HCT116 (cell line): ENCODE measurements at regions not wholly inside any gene's neighbourhood (a gene's known extent, or its start where the extent isn't known, plus 50 kb on each side); places are given as distances from the start of the nearest gene placed in this dataset.

Source experiments
- ATAC-seq: fragments of 200-7000 bp; cut with Tn5 transposase; 2 replicates; pipeline ENCODE4 v1.9.1; 2020; ENCODE audit warnings: mild to moderate bottlenecking, moderate library complexity
- BruUV-seq: library from RNA; stranded (reverse); fragments of 400-500 nt; replicated peaks from 2 replicates; lab custom pipeline; 2021; lab: Mats Ljungman, UMichigan
- CTCF ChIA-PET: fragments of 300-600 bp; sonication (Branson Sonifier 250); formaldehyde crosslinking; loops from one replicate; lab custom pipeline; 2021; ENCODE audit warnings: antibody characterized with exemption; lab: Charles Lee
- POLR2A ChIA-PET: fragments of 300-600, 350-600 bp; sonication (Branson Sonifier 250); formaldehyde crosslinking; loops from one replicate; lab custom pipeline; 2021; ENCODE audit warnings: antibody characterized with exemption; lab: Charles Lee
- RAD21 ChIA-PET, 2 experiments: fragments of 300-600 bp; sonication (Branson Sonifier 250); formaldehyde crosslinking; loops; one replicate each; lab custom pipeline; 2023; ENCODE audit warnings: low total read pairs in 2 of 2; ENCODE audit not compliant: uncharacterized antibody in 2 of 2, unreplicated experiment in 2 of 2, low non-redundant PET in 1 of 2; lab: Charles Lee
- DNase-seq: peaks from one replicate; pipeline ENCODE4 v3.0.0-alpha.2; 2010; ENCODE audit warnings: low read depth, low spot score
- H2AFZ ChIP-seq: fragments of 200-600 bp; shearing (Covaris generic), sonication (generic); 2 replicates; pipeline ENCODE4 v1.6.1; 2017; ENCODE audit warnings: low read depth, mixed run types, mixed read lengths, antibody characterized with exemption, low read length; ENCODE audit not compliant: poor library complexity, severe bottlenecking
- H3K27ac ChIP-seq: 2 replicates; pipeline ENCODE4 v1.5.1; 2012; ENCODE audit warnings: low read depth, low read length
- H3K27me3 ChIP-seq: fragments of 200-600 bp; sonication (generic); 2 replicates; pipeline ENCODE4 v1.6.1; 2016; ENCODE audit warnings: mixed run types, low read length, mixed read lengths; ENCODE audit not compliant: insufficient read depth
- H3K36me3 ChIP-seq, 2 experiments: fragments of 200-500 bp in 1 of 2; fragments of 200-600 bp in 1 of 2; sonication (Bioruptor generic) in 1 of 2; sonication (generic) in 1 of 2; 2 replicates each; pipeline versions ENCODE4 v1.5.1 to v1.6.1; 2014 to 2016; ENCODE audit warnings: low read length in 2 of 2, inconsistent platforms in 1 of 2, mixed read lengths in 1 of 2, mixed run types in 1 of 2; ENCODE audit not compliant: insufficient read depth in 2 of 2, control insufficient read depth in 1 of 2
- H3K4me1 ChIP-seq, 2 experiments: fragments of 200-600 bp in 1 of 2; sonication (generic) in 1 of 2; 2 replicates each; pipeline versions ENCODE4 v1.5.1 to v1.6.1; 2012 to 2017; ENCODE audit warnings: low read length in 2 of 2, inconsistent platforms in 1 of 2, mild to moderate bottlenecking in 1 of 2, mixed read lengths in 1 of 2, mixed run types in 1 of 2, moderate library complexity in 1 of 2; ENCODE audit not compliant: insufficient read depth in 2 of 2, control insufficient read depth in 1 of 2
- H3K4me2 ChIP-seq: fragments of 200-600 bp; sonication (generic); 2 replicates; pipeline ENCODE4 v1.6.1; 2017; ENCODE audit warnings: mixed run types, low read length, mixed read lengths
- H3K4me3 ChIP-seq, 2 experiments: fragments of 200-600 bp in 1 of 2; sonication (generic) in 1 of 2; replicated peaks in 1 of 2; 2 replicates each; pipeline ENCODE4 v1.5.1; 2011 to 2016; ENCODE audit warnings: low read length in 2 of 2, control low read depth in 1 of 2, low read depth in 1 of 2, mild to moderate bottlenecking in 1 of 2, mixed read lengths in 1 of 2, mixed run types in 1 of 2
- H3K79me2 ChIP-seq: fragments of 200-600 bp; sonication (generic); 2 replicates; pipeline ENCODE4 v1.6.1; 2017; ENCODE audit warnings: mild to moderate bottlenecking, mixed run types, low read length, moderate library complexity, mixed read lengths; ENCODE audit not compliant: insufficient read depth
- H3K9ac ChIP-seq: fragments of 200-600 bp; sonication (generic); 2 replicates; pipeline ENCODE4 v1.6.1; 2016; ENCODE audit warnings: low read length, mixed read lengths
- H3K9me2 ChIP-seq: fragments of 200-600 bp; sonication (generic), shearing (Covaris generic); 2 replicates; pipeline ENCODE4 v1.6.1; 2017; ENCODE audit warnings: mixed run types, mild to moderate bottlenecking, moderate library complexity; ENCODE audit not compliant: insufficient read depth
- H3K9me3 ChIP-seq, 2 experiments: fragments of 200-500 bp in 1 of 2; fragments of 200-600 bp in 1 of 2; sonication (Bioruptor generic) in 1 of 2; sonication (generic) in 1 of 2; 2 replicates each; pipeline ENCODE4 v1.6.1; 2014 to 2017; ENCODE audit warnings: low read length in 2 of 2, mixed read lengths in 2 of 2, inconsistent platforms in 1 of 2, low read depth in 1 of 2, mild to moderate bottlenecking in 1 of 2, mixed run types in 1 of 2, moderate library complexity in 1 of 2; ENCODE audit not compliant: control insufficient read depth in 1 of 2, insufficient read depth in 1 of 2
- H4K20me1 ChIP-seq: fragments of 200-600 bp; sonication (generic), shearing (Covaris generic); 2 replicates; pipeline ENCODE4 v1.6.1; 2017; ENCODE audit warnings: mixed run types, mild to moderate bottlenecking, moderate library complexity; ENCODE audit not compliant: insufficient read depth
- ATF3 ChIP-seq: IDR thresholded peaks from 2 replicates; pipeline ENCODE4 v1.6.1; 2012
- CBX3 ChIP-seq: IDR thresholded peaks from 2 replicates; pipeline ENCODE4 v1.6.1; 2012; ENCODE audit warnings: low read depth
- CTCF ChIP-seq, 3 experiments: fragments of 200-600 bp in 1 of 3; sonication (generic) in 1 of 3; IDR thresholded peaks in 2 of 3; conservative IDR thresholded peaks in 1 of 3; 2 replicates each; pipeline ENCODE4 v1.5.1; 2012 to 2017; ENCODE audit warnings: low read depth in 2 of 3, low read length in 2 of 3, antibody characterized with exemption in 1 of 3, borderline replicate concordance in 1 of 3, control low read depth in 1 of 3, mild to moderate bottlenecking in 1 of 3, mixed read lengths in 1 of 3, mixed run types in 1 of 3, moderate library complexity in 1 of 3; ENCODE audit not compliant: insufficient read depth in 1 of 3
- EGR1 ChIP-seq: IDR thresholded peaks from 2 replicates; pipeline ENCODE4 v1.6.1; 2012; ENCODE audit warnings: low read depth
- ELF1 ChIP-seq: IDR thresholded peaks from 2 replicates; pipeline ENCODE4 v1.6.1; 2012; ENCODE audit warnings: low read depth, borderline replicate concordance
- EZH2 ChIP-seq: fragments of 200-600 bp; sonication (generic); IDR thresholded peaks from 2 replicates; pipeline ENCODE4 v1.6.1; 2017; ENCODE audit warnings: antibody characterized with exemption, mixed run types
- JUND ChIP-seq: IDR thresholded peaks from 2 replicates; pipeline ENCODE4 v1.6.1; 2012
- POLR2A ChIP-seq: IDR thresholded peaks from 2 replicates; pipeline ENCODE4 v1.7.0; 2011; ENCODE audit warnings: borderline replicate concordance; ENCODE audit not compliant: insufficient read depth, insufficient read length; ENCODE audit errors: extremely low read depth
- SIN3A ChIP-seq: IDR thresholded peaks from 2 replicates; pipeline ENCODE4 v1.6.1; 2012; ENCODE audit warnings: low read depth
- YY1 ChIP-seq: IDR thresholded peaks from 2 replicates; pipeline ENCODE4 v1.6.1; 2011; ENCODE audit warnings: low read length, low read depth, moderate library complexity, mild to moderate bottlenecking; ENCODE audit not compliant: insufficient replicate concordance; ENCODE audit errors: extremely low read depth
- ZBTB33 ChIP-seq: IDR thresholded peaks from 2 replicates; pipeline ENCODE4 v1.6.1; 2011; ENCODE audit warnings: mild to moderate bottlenecking, low read length, moderate library complexity; ENCODE audit not compliant: insufficient replicate concordance; ENCODE audit errors: extremely low read depth
- ZFX ChIP-seq: fragments of 450-650 bp; IDR thresholded peaks from 2 replicates; pipeline ENCODE4 v1.6.1; 2017
- ZNF274 ChIP-seq: fragments of 200-500 bp; sonication (Bioruptor generic); IDR thresholded peaks from 2 replicates; pipeline ENCODE4 v1.6.1; 2014; ENCODE audit warnings: mild to moderate bottlenecking, low read depth, low read length, inconsistent platforms
- intact Hi-C: fragments of 100-400 bp; cut with micrococcal nuclease; formaldehyde crosslinking; loops from 2 replicates; pipeline ENCODE4 v1.10.0; 2022

- peaks cover 0 to 12% of the 10 kb centered on the region in 2 experiments; a peak in 2 of 4 replicates for H3K4me1 ChIP-seq
- no peaks in the 10 kb centered on the region for H3K79me2 ChIP-seq
- H3K36me3 ChIP-seq, result no peaks in the 10 kb centered on the region
- ATAC-seq (no peak), DNase-seq (no peak)
- BruUV-seq, result no TSS peak
- ChIA-PET CTCF (no interaction called here), POLR2A (no interaction called here), RAD21 (no interaction called here)
- H3K9ac ChIP-seq, result no peak overlapping the region
- TF ChIP-seq EGR1, result no peak
- no peak for TF ChIP-seq CBX3
- TF ChIP-seq EZH2, result no peak
- TF ChIP-seq ATF3, result no peak
- TF ChIP-seq JUND, result no peak
- TF ChIP-seq ZBTB33, result no peak
- no peak for TF ChIP-seq ELF1
- TF ChIP-seq POLR2A, result no peak
- TF ChIP-seq SIN3A, result no peak
- no peak for TF ChIP-seq YY1
- TF ChIP-seq ZFX, result no peak
- no peak for TF ChIP-seq CTCF (IDR thresholded peaks at IDR 0.05 in 2 of 3, conservative IDR thresholded peaks at IDR 0.05 in 1 of 3; ENCODE audit: borderline replicate concordance in 1 of 3, insufficient read depth in 1 of 3, low read depth in 2 of 3, low read length in 2 of 3)
- TF ChIP-seq ZNF274, result no peak
- no peak overlapping the region for H3K27ac ChIP-seq
- H2AFZ ChIP-seq, result no peak overlapping the region
- no peaks in the 10 kb centered on the region for H3K9me3 ChIP-seq
- H3K27me3 ChIP-seq, result peaks cover 8% of the 10 kb centered on the region
- H3K9me2 ChIP-seq, result no peaks in the 10 kb centered on the region
- H4K20me1 ChIP-seq, result no peaks in the 10 kb centered on the region
- no peak overlapping the region for H3K4me3 ChIP-seq
- intact Hi-C loops, result no loop called here
- H3K4me2 ChIP-seq, result no peak overlapping the region
Measured at GRCh38 chr22:27453725-27454124, 347.8 kb downstream of the MN1 start.
